Natural killer cell (primary cell): ENCODE measurements at regions not wholly inside any gene's neighbourhood (a gene's known extent, or its start where the extent isn't known, plus 50 kb on each side); places are given as distances from the start of the nearest gene placed in this dataset.

ENCODE experiments used
- ATAC-seq, 3 donors: fragments of 150-1000 bp in 2 of 3; fragments of 200-7000 bp in 1 of 3; cut with Tn5 transposase; 1 replicate in 1 of 3; 2 replicates in 2 of 3; pipeline ENCODE4 v1.10.0; 2021; ENCODE audit warnings: mild to moderate bottlenecking in 2 of 3, moderate library complexity in 2 of 3
- DNase-seq, 2 donors: peaks; one replicate each; pipeline versions ENCODE4 v3.0.0 to v3.0.0-alpha.2; 2013 to 2021; ENCODE audit warnings: mixed read lengths in 1 of 2
- H3K27ac ChIP-seq: one replicate; pipeline ENCODE4 v1.5.1; 2013; ENCODE audit warnings: mild to moderate bottlenecking, low read length
- H3K27me3 ChIP-seq: one replicate; pipeline ENCODE4 v1.6.1; 2013; ENCODE audit warnings: low read length; ENCODE audit not compliant: control insufficient read depth, insufficient read depth
- H3K36me3 ChIP-seq: one replicate; pipeline ENCODE4 v1.6.1; 2013; ENCODE audit warnings: low read length; ENCODE audit not compliant: control insufficient read depth, insufficient read depth
- H3K4me1 ChIP-seq: one replicate; pipeline ENCODE4 v1.6.1; 2013; ENCODE audit warnings: low read length; ENCODE audit not compliant: control insufficient read depth, insufficient read depth
- H3K4me3 ChIP-seq: one replicate; pipeline ENCODE4 v1.5.1; 2013; ENCODE audit warnings: low read length
- H3K9me3 ChIP-seq: one replicate; pipeline ENCODE4 v1.6.1; 2013; ENCODE audit warnings: low read length; ENCODE audit not compliant: control insufficient read depth, insufficient read depth
- H3K27ac Mint-ChIP-seq, 2 donors: one replicate each; pipeline ENCODE4 v1.8.0; 2022; ENCODE audit warnings: mild to moderate bottlenecking in 2 of 2, mixed read lengths in 2 of 2, moderate library complexity in 1 of 2
- H3K27me3 Mint-ChIP-seq, 2 donors: one replicate each; pipeline ENCODE4 v1.8.0; 2022; ENCODE audit warnings: low read depth in 2 of 2, mixed read lengths in 2 of 2
- H3K36me3 Mint-ChIP-seq: one replicate; pipeline ENCODE4 v1.8.0; 2022; ENCODE audit warnings: mixed read lengths
- H3K4me1 Mint-ChIP-seq, 2 donors: one replicate each; pipeline ENCODE4 v1.8.0; 2022; ENCODE audit warnings: mixed read lengths in 2 of 2
- H3K4me3 Mint-ChIP-seq: one replicate; pipeline ENCODE4 v1.8.0; 2022; ENCODE audit warnings: mild to moderate bottlenecking, moderate library complexity, mixed read lengths
- H3K9me3 Mint-ChIP-seq, 2 donors: one replicate each; pipeline ENCODE4 v1.8.0; 2022; ENCODE audit warnings: mixed read lengths in 2 of 2
- WGBS: methylation state at CpG from one replicate; pipeline ENCODE4 v1.1.7; 2013; ENCODE audit warnings: missing lambda C conversion rate; ENCODE audit not compliant: insufficient coverage; 5-methylcytosine and 5-hydroxymethylcytosine counted together
- intact Hi-C: fragments of 100-400 bp; cut with micrococcal nuclease; formaldehyde crosslinking; loops from one replicate; pipeline ENCODE4 v1.14.2; 2022
- TF ChIP-seq, protein P1 (sequence below): fragments of 200-600 bp; IDR thresholded peaks from one replicate; pipeline ENCODE4 v1.8.0; 2022; ENCODE audit warnings: antibody characterized with exemption

DNA sequence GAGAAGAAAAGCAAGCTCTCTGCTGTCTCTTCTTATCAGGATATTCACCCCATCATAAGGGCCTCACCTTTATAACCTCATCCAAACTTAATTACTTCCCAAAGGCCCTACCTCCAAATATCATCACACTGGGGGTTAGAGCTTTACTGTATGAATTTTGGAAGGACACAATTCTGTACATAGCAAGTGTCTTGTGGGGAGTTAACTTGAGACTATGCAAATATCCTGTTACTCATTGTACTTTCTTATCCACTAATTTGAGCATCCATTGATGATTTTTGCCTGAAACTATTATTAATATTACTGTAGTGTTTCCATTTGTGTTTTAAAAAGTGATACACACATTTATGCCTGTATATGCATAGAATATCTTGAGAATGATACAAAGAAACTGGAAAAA lies 129.1 kb upstream of the IVNS1ABP start:
- ATAC-seq: no peak
- peaks cover 13 to 22% of the 10 kb centered on the region in 2 donors for H3K4me1 Mint-ChIP-seq

DNA sequence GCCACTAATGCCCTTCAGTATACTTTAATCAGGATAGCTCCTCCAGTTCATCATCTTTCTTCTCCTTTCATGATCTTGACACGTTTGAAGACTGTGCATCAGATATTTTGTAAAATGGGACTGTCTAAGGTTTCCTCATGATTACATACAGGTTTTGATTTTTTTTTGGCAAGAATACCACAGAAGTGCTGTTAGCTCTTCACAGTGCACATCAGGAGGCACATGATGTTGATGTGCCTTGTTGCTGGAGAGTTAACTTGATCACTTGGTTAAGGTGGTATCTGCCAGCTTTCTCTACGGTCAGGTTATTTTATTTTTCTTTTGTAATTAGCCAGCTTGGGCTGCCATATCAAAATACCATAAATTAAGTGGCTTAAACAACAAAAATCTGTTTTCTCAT lies 128.6 kb upstream of the IVNS1ABP start:
- TF ChIP-seq, protein P1, sequence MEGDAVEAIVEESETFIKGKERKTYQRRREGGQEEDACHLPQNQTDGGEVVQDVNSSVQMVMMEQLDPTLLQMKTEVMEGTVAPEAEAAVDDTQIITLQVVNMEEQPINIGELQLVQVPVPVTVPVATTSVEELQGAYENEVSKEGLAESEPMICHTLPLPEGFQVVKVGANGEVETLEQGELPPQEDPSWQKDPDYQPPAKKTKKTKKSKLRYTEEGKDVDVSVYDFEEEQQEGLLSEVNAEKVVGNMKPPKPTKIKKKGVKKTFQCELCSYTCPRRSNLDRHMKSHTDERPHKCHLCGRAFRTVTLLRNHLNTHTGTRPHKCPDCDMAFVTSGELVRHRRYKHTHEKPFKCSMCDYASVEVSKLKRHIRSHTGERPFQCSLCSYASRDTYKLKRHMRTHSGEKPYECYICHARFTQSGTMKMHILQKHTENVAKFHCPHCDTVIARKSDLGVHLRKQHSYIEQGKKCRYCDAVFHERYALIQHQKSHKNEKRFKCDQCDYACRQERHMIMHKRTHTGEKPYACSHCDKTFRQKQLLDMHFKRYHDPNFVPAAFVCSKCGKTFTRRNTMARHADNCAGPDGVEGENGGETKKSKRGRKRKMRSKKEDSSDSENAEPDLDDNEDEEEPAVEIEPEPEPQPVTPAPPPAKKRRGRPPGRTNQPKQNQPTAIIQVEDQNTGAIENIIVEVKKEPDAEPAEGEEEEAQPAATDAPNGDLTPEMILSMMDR: no peak
- ATAC-seq (peak in 2 of 3 donors; percentile 49 to 64), DNase-seq (no peak)
- Histone ChIP-seq H3K27ac (no peak overlapping the region), H3K27me3 (no peaks in the 10 kb centered on the region), H3K9me3 (no peaks in the 10 kb centered on the region), H3K4me3 (no peak overlapping the region), H3K4me1 (peaks cover 18% of the 10 kb centered on the region), H3K36me3 (no peaks in the 10 kb centered on the region)
- H3K4me3 Mint-ChIP-seq: no peak overlapping the region
- WGBS: 81% methylated on average over 2 of the region's 2 CpGs
- H3K36me3 Mint-ChIP-seq: peaks cover 12% of the 10 kb centered on the region
- H3K27me3 Mint-ChIP-seq: no peaks in the 10 kb centered on the region
- H3K9me3 Mint-ChIP-seq: peaks cover 0 to 6% of the 10 kb centered on the region in 2 donors
- H3K27ac Mint-ChIP-seq: peak overlapping the region; percentile 48 to 52
- intact Hi-C loops: no loop called here
- peaks cover 17 to 26% of the 10 kb centered on the region in 2 donors for H3K4me1 Mint-ChIP-seq

More for the DNA sequence above, 129.1 kb upstream of the IVNS1ABP start:
- Histone ChIP-seq H3K9me3 (no peaks in the 10 kb centered on the region), H3K4me1 (peaks cover 14% of the 10 kb centered on the region), H3K36me3 (no peaks in the 10 kb centered on the region), H3K27ac (no peak overlapping the region), H3K4me3 (no peak overlapping the region), H3K27me3 (no peaks in the 10 kb centered on the region)
- H3K9me3 Mint-ChIP-seq: peaks cover 0 to 6% of the 10 kb centered on the region in 2 donors
- TF ChIP-seq, protein P1: no peak
- peaks cover 12% of the 10 kb centered on the region for H3K36me3 Mint-ChIP-seq
- intact Hi-C loops: no loop called here
- no peaks in the 10 kb centered on the region for H3K27me3 Mint-ChIP-seq
- no peak for DNase-seq
- H3K27ac Mint-ChIP-seq: peak overlapping the region; percentile 48 to 52
- H3K4me3 Mint-ChIP-seq: no peak overlapping the region

DNA sequence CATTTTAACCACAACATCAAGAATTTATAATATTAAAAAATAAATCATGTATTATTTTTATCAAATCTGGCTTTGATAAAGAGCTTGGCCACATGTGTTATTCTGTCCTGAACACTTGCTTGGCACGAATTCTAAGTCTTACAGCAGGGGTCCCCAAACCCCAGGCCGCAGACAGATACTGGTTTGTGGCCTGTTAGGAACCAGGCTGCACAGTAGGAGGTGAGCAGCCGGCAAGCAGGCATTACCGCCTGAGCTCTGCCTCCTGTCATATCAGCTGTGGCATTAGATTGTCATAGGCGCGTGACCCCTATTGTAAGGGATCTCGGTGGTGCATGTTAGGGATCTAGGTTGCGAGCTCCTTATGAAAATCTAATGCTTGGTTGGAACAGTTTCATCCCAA lies 127.6 kb upstream of the IVNS1ABP start:
- Mint-ChIP-seq H3K9me3 (peaks cover 0 to 5% of the 10 kb centered on the region in 2 donors), H3K27me3 (no peaks in the 10 kb centered on the region), H3K4me1 (peaks cover 17 to 26% of the 10 kb centered on the region in 2 donors), H3K27ac (no peak overlapping the region), H3K4me3 (no peak overlapping the region), H3K36me3 (peaks cover 5% of the 10 kb centered on the region)
- TF ChIP-seq, protein P1: no peak
- intact Hi-C loops: no loop called here
- Histone ChIP-seq H3K27ac (no peak overlapping the region), H3K4me3 (no peak overlapping the region), H3K4me1 (peaks cover 23% of the 10 kb centered on the region), H3K27me3 (no peaks in the 10 kb centered on the region), H3K36me3 (no peaks in the 10 kb centered on the region), H3K9me3 (no peaks in the 10 kb centered on the region)
- 96% methylated on average over 8 of the region's 8 CpGs for WGBS
- ATAC-seq (no peak), DNase-seq (no peak)

DNA sequence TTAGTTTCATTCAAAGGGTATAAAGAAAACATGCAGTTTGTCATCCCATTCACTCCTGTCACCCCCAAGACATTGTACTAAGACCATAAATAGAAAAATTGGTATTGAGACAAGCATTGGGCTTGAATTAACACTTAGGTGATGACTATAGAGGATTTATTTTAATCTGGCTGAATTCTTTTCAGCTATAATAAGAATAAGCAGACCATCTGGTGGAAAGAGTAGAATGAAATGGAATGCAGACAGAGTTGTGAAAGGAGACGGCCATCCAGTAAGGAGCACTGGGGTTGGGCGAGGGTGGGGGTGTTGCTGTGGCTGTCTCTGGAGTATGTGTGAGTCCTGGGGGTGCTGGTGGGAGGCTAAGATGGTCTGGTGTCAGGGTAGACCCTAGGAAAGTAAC lies 125.0 kb upstream of the IVNS1ABP start:
- Mint-ChIP-seq H3K27me3 (no peaks in the 10 kb centered on the region), H3K4me3 (no peak overlapping the region)

More for the DNA sequence above, 125.0 kb upstream of the IVNS1ABP start:
- Histone ChIP-seq H3K36me3 (no peaks in the 10 kb centered on the region), H3K27me3 (no peaks in the 10 kb centered on the region), H3K27ac (no peak overlapping the region), H3K4me1 (peaks cover 38% of the 10 kb centered on the region), H3K4me3 (no peak overlapping the region), H3K9me3 (no peaks in the 10 kb centered on the region)
- TF ChIP-seq, protein P1: no peak
- no peak for DNase-seq
- no peaks in the 10 kb centered on the region for H3K36me3 Mint-ChIP-seq
- intact Hi-C loops: no loop called here
- peak overlapping the region in 1 of 2 donors; percentile 64 for H3K27ac Mint-ChIP-seq
- no peak for ATAC-seq
- H3K9me3 Mint-ChIP-seq: no peaks in the 10 kb centered on the region
- 94% methylated on average over 2 of the region's 2 CpGs for WGBS
- H3K4me1 Mint-ChIP-seq: peaks cover 17 to 24% of the 10 kb centered on the region in 2 donors
